Nephron progenitor cell (in vitro differentiated cells): ENCODE measurements at regions not wholly inside any gene's neighbourhood (a gene's known extent, or its start where the extent isn't known, plus 50 kb on each side); places are given as distances from the start of the nearest gene placed in this dataset.
A peak's percentile ranks its signal among the peaks of the same experiment; 100 is the strongest.
"Not testable (repeated sequence)": the region's sequence is repeated elsewhere in the genome, so short reads cannot be mapped to it uniquely, and the experiment has no call there.

Experiments used
- DNase-seq: peaks from one replicate; pipeline ENCODE4 v3.0.0; 2021
- H3K27ac Mint-ChIP-seq: 2 replicates; pipeline ENCODE4 v1.8.0; 2021; ENCODE audit warnings: mild to moderate bottlenecking, moderate library complexity, mixed read lengths
- H3K27me3 Mint-ChIP-seq: 2 replicates; pipeline ENCODE4 v1.8.0; 2021; ENCODE audit warnings: mild to moderate bottlenecking, low read depth, mixed read lengths; ENCODE audit not compliant: poor library complexity
- H3K36me3 Mint-ChIP-seq: 2 replicates; pipeline ENCODE4 v1.8.0; 2021; ENCODE audit warnings: low read depth, mixed read lengths
- H3K4me1 Mint-ChIP-seq: 2 replicates; pipeline ENCODE4 v1.8.0; 2021; ENCODE audit warnings: mixed read lengths
- H3K4me3 Mint-ChIP-seq: 2 replicates; pipeline ENCODE4 v1.8.0; 2021; ENCODE audit warnings: mild to moderate bottlenecking, moderate library complexity, mixed read lengths
- H3K9me3 Mint-ChIP-seq: 2 replicates; pipeline ENCODE4 v1.8.0; 2021; ENCODE audit warnings: mild to moderate bottlenecking, moderate library complexity, mixed read lengths
- CTCF ChIP-seq: fragments of 200-600 bp; sonication (generic); IDR thresholded peaks from 2 replicates; pipeline ENCODE4 v1.5.0; 2021; ENCODE audit warnings: antibody characterized with exemption

DNA sequence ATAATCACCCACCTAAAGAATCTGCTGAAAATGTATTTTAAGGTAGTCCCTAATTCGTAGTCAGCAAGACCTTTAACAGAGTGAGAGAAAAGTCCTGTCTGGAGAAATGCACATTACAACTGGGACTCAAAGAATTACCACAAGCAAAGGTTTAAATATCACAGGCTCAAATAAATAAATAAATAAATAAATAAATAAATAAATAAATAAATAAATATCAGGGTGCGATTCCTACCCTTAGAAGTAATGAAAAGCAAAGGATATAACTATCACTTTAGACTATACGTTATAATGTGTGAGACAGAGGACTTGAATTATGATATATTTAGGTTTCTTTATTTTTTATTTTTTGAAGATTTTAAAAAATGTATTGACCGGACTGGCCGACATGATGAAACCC is 522.5 kb upstream of the ATXN7L3B start:
- no peaks in the 10 kb centered on the region for H3K9me3 Mint-ChIP-seq
- DNase-seq, result no peak
- no peak for TF ChIP-seq CTCF

GRCh38 chr12:74016324-74016723 is 521.3 kb upstream of the ATXN7L3B start:
- H3K27ac Mint-ChIP-seq, DNase-seq, H3K4me1 Mint-ChIP-seq, H3K4me3 Mint-ChIP-seq, H3K36me3 Mint-ChIP-seq, H3K9me3 Mint-ChIP-seq, H3K27me3 Mint-ChIP-seq: not testable (repeated sequence)

More for the DNA sequence above, 522.5 kb upstream of the ATXN7L3B start:
- Mint-ChIP-seq H3K27ac (no peak overlapping the region), H3K27me3 (no peaks in the 10 kb centered on the region), H3K36me3 (no peaks in the 10 kb centered on the region), H3K4me3 (no peak overlapping the region), H3K4me1 (no peaks in the 10 kb centered on the region)

DNA sequence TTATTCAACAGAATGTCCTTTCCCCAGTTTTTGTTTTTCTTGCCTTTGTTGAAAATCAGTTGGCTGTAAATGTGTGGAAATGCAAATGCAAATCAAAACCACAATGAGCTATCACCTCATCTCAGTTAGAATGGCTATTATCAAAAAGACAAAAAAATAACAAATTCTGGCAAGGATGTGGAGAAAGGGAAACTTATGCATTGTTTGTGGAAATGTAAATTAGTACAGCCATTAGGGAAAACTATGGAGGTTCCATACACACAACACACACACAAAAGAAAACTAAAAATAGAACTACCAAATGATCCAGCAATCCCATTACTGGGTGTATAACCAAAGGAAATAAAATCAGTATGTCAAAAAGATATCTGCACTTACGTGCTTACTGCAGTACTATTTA is 518.8 kb upstream of the ATXN7L3B start:
- Mint-ChIP-seq H3K4me1 (no peaks in the 10 kb centered on the region), H3K4me3 (no peak overlapping the region), H3K27ac (no peak overlapping the region), H3K9me3 (no peaks in the 10 kb centered on the region), H3K27me3 (no peaks in the 10 kb centered on the region), H3K36me3 (no peaks in the 10 kb centered on the region)
- DNase-seq, result no peak
- TF ChIP-seq CTCF, result no peak

DNA sequence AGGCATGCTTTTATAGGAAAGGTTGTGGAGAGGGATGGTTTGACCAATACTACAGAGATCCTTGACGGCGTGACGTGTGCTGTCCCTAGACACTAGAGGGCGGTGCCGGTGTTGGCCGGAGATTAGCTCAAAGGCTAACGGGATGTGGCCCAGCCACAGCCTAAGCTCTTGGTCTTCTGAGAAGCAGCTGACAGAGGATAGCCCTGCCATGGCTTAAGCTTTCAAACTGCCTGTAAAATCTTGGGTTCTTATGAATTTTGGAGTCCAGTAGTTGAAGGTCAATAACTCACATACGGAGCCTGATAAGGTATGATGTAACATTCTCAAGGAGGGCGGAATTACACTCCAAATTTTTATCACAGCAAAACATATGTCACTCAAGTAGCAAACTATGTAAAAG is 515.7 kb upstream of the ATXN7L3B start:
- Mint-ChIP-seq H3K36me3 (no peaks in the 10 kb centered on the region), H3K4me1 (no peaks in the 10 kb centered on the region), H3K27ac (no peak overlapping the region), H3K9me3 (no peaks in the 10 kb centered on the region), H3K27me3 (no peaks in the 10 kb centered on the region), H3K4me3 (no peak overlapping the region)
- TF ChIP-seq CTCF, result peak; percentile 67
- peak; percentile 74 for DNase-seq

GRCh38 chr12:74031045-74031444 is 506.6 kb upstream of the ATXN7L3B start:
- Mint-ChIP-seq H3K27me3 (no peaks in the 10 kb centered on the region), H3K9me3 (no peaks in the 10 kb centered on the region), H3K4me3 (no peak overlapping the region), H3K27ac (no peak overlapping the region), H3K36me3 (no peaks in the 10 kb centered on the region), H3K4me1 (no peaks in the 10 kb centered on the region)
- DNase-seq, result no peak
- TF ChIP-seq CTCF, result no peak

DNA sequence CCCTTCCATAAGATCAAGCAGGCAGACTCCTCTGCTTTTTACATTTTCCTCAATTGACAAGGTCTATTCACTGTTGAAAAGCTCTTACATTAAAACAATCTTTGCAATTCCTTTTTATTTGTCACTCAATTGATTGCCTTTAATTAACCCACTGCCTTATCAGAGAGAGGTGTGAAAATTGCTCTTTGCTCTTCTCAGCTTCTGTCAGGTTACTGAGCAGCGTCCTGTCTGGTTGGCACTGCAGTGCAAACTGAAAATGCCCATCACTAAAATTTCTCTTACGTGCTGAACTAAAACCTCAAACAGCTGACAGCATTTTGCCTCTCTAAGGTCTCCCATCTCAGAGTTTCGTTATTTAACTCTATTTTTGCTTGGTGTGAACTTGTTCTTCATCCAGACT is 504.1 kb upstream of the ATXN7L3B start:
- no peak for DNase-seq
- Mint-ChIP-seq H3K9me3 (no peaks in the 10 kb centered on the region), H3K36me3 (no peaks in the 10 kb centered on the region), H3K27ac (no peak overlapping the region), H3K4me3 (no peak overlapping the region), H3K27me3 (no peaks in the 10 kb centered on the region), H3K4me1 (no peaks in the 10 kb centered on the region)
- TF ChIP-seq CTCF, result no peak

DNA sequence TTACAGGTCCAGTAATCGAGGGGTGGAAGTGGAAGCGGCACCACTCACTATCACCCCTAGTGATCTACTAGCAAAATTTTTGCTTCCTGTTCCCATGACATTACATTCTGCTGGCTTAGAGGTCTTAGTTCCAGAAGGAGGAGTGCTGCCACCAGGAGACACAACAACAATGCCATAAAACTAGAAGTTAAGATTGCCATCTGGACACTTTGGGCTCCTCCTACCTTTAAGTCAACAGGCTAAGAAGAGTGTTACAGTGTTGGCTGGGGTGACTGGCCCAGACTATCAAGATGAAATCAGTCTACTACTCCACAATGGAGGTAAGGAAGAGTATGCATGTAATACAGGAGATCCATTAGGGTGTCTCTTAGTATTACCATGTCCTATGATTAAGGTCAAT is 498.5 kb upstream of the ATXN7L3B start:
- H3K9me3 Mint-ChIP-seq, H3K36me3 Mint-ChIP-seq: not testable (repeated sequence)

More for the DNA sequence above, 498.5 kb upstream of the ATXN7L3B start:
- not testable (repeated sequence) for H3K4me3 Mint-ChIP-seq, H3K27ac Mint-ChIP-seq, H3K27me3 Mint-ChIP-seq, H3K4me1 Mint-ChIP-seq, DNase-seq
